Peyer's patch (tissue), 4 donors: ENCODE measurements at regions not wholly inside any gene's neighbourhood (a gene's known extent, or its start where the extent isn't known, plus 50 kb on each side); places are given as distances from the start of the nearest gene placed in this dataset.

Experiments used
- POLR2A ChIP-seq, 2 donors: fragments of 450-650 bp; IDR thresholded peaks; one replicate each; pipeline ENCODE4 v1.5.1; 2017; ENCODE audit warnings: antibody characterized with exemption in 2 of 2, mild to moderate bottlenecking in 2 of 2, moderate library complexity in 2 of 2
- TF ChIP-seq, protein P1 (sequence below), 6 experiments: fragments of 450-650 bp in 4 of 6; fragments of 200-600 bp in 2 of 6; sonication (generic) in 1 of 6; IDR thresholded peaks; one replicate each; pipeline ENCODE4 v1.5.1; 2017 to 2019; ENCODE audit warnings: antibody characterized with exemption in 6 of 6, mild to moderate bottlenecking in 3 of 6, moderate library complexity in 1 of 6

DNA sequence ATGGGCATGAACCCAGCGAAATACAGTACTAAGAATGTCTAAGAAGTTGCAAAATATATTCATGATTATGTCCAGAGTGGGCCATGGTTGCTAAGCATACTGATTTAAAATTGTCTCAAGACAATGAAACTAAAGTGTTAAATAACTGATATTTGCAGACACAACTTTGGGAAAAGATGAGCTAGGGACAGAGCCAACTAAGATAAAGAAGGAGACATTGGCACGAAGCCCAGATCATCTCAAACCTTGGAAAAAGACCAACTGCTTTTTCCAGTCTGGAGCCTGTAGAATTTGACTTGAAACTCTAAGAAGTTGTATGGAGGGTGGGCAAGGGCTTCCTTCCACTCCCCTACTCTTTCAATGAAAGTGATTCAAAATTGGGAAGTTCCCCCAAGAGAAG, 108.5 kb upstream of the GLRA2 start:
- TF ChIP-seq, protein P1, sequence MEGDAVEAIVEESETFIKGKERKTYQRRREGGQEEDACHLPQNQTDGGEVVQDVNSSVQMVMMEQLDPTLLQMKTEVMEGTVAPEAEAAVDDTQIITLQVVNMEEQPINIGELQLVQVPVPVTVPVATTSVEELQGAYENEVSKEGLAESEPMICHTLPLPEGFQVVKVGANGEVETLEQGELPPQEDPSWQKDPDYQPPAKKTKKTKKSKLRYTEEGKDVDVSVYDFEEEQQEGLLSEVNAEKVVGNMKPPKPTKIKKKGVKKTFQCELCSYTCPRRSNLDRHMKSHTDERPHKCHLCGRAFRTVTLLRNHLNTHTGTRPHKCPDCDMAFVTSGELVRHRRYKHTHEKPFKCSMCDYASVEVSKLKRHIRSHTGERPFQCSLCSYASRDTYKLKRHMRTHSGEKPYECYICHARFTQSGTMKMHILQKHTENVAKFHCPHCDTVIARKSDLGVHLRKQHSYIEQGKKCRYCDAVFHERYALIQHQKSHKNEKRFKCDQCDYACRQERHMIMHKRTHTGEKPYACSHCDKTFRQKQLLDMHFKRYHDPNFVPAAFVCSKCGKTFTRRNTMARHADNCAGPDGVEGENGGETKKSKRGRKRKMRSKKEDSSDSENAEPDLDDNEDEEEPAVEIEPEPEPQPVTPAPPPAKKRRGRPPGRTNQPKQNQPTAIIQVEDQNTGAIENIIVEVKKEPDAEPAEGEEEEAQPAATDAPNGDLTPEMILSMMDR (IDR thresholded peaks at IDR 0.05) = no peak
- no peak for TF ChIP-seq POLR2A (IDR thresholded peaks at IDR 0.05)
